NT2/D1 (cell line): ENCODE measurements at regions not wholly inside any gene's neighbourhood (a gene's known extent, or its start where the extent isn't known, plus 50 kb on each side); places are given as distances from the start of the nearest gene placed in this dataset.

Source experiments
- SUZ12 ChIP-seq: IDR thresholded peaks from 2 replicates; pipeline ENCODE4 v1.6.1; 2011; ENCODE audit not compliant: insufficient read length, insufficient read depth; ENCODE audit errors: extremely low read depth
- YY1 ChIP-seq: IDR thresholded peaks from 2 replicates; pipeline ENCODE4 v1.6.1; 2011; ENCODE audit not compliant: insufficient read length, insufficient read depth
- ZNF274 ChIP-seq: IDR thresholded peaks from 2 replicates; pipeline ENCODE4 v1.6.1; 2011; ENCODE audit warnings: mild to moderate bottlenecking, low read depth, low read length

DNA sequence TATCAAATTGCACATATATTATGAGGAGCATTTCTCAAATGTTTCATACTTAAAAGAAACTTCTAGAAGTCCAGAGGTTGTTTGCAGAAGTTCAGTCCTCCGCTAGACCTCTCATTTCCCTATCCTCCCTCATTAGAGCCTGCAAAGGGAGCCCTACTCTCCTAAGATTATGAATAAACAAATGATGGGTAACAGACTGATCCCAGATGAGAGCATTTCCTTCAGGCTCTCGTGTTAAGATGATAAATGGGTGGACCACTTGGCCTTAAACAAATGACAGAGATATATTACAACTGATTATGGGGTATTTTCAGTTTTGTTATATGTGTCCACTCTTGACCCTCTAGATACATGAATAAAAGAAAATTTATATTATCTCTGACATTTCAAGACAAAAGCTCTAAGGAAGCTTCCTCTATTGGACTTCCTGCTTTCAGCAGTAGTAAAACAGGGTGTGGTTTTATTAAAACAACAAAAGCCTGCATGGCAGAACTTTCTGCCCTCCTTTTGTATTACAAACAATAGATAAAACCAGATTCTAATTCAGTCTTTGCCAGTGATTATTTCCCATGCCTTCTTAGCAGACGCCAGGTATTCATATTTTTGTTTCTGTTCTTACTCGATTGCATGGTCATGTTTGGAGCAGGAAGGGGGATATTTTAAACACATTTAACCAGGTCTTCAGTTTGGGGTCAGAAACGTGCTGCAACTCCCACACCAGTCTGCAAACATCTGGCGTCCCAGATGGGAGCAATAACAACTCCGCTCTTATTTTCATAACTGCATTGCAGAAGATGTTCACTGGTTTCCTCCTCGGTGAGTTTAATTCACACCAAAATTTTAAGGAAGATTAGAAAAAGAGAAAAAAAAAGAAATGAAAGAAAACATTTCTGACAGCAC lies 52.4 kb upstream of the FAM204A start:
- TF ChIP-seq SUZ12: no peak
- no peak for TF ChIP-seq YY1
- TF ChIP-seq ZNF274: no peak
